GM23248 (cell line): ENCODE measurements at regions not wholly inside any gene's neighbourhood (a gene's known extent, or its start where the extent isn't known, plus 50 kb on each side); places are given as distances from the start of the nearest gene placed in this dataset.

ENCODE experiments used
- DNase-seq: peaks from one replicate; pipeline ENCODE4 v3.0.0-alpha.2; 2015
- H2AFZ ChIP-seq: fragments of 200-600 bp; sonication (generic); 2 replicates; pipeline ENCODE4 v1.6.1; 2016; ENCODE audit warnings: antibody characterized with exemption
- H3F3A ChIP-seq: fragments of 200-600 bp; sonication (generic); 2 replicates; pipeline ENCODE4 v1.6.1; 2016; ENCODE audit warnings: mild to moderate bottlenecking, antibody characterized with exemption, mixed run types; ENCODE audit not compliant: insufficient read depth
- H3K27ac ChIP-seq: fragments of 200-600 bp; sonication (generic); 2 replicates; pipeline ENCODE4 v1.5.1; 2016; ENCODE audit warnings: mild to moderate bottlenecking
- H3K27me3 ChIP-seq: fragments of 200-600 bp; sonication (generic); replicated peaks from 2 replicates; pipeline ENCODE4 v1.6.1; 2016; ENCODE audit warnings: mild to moderate bottlenecking; ENCODE audit not compliant: insufficient read depth
- H3K36me3 ChIP-seq: fragments of 200-600 bp; sonication (generic); 2 replicates; pipeline ENCODE4 v1.6.1; 2016; ENCODE audit warnings: low read depth, mild to moderate bottlenecking
- H3K4me1 ChIP-seq: fragments of 200-600 bp; sonication (generic); 2 replicates; pipeline ENCODE4 v1.6.1; 2016; ENCODE audit warnings: mild to moderate bottlenecking; ENCODE audit not compliant: insufficient read depth
- H3K4me2 ChIP-seq: fragments of 200-600 bp; sonication (generic); one replicate; pipeline ENCODE4 v1.6.1; 2016; ENCODE audit warnings: mild to moderate bottlenecking; ENCODE audit not compliant: unreplicated experiment
- H3K4me3 ChIP-seq: fragments of 200-600 bp; sonication (generic); 2 replicates; pipeline ENCODE4 v1.5.1; 2016; ENCODE audit warnings: mild to moderate bottlenecking
- H3K79me2 ChIP-seq: fragments of 200-600 bp; sonication (generic); 2 replicates; pipeline ENCODE4 v1.6.1; 2016; ENCODE audit warnings: mild to moderate bottlenecking; ENCODE audit not compliant: insufficient read depth
- H3K9ac ChIP-seq: fragments of 200-600 bp; sonication (generic); 2 replicates; pipeline ENCODE4 v1.6.1; 2016; ENCODE audit warnings: mild to moderate bottlenecking
- H3K9me2 ChIP-seq: fragments of 200-600 bp; sonication (generic); 2 replicates; pipeline ENCODE4 v1.6.1; 2016; ENCODE audit warnings: mixed run types, mild to moderate bottlenecking, moderate library complexity; ENCODE audit not compliant: insufficient read depth
- H3K9me3 ChIP-seq: fragments of 200-600 bp; sonication (generic); one replicate; pipeline ENCODE4 v1.6.1; 2017; ENCODE audit warnings: low read depth
- H4K20me1 ChIP-seq: fragments of 200-600 bp; sonication (generic); 2 replicates; pipeline ENCODE4 v1.6.0; 2016; ENCODE audit not compliant: insufficient read depth
- EZH2 ChIP-seq: fragments of 200-600 bp; sonication (generic); IDR thresholded peaks from 2 replicates; pipeline ENCODE4 v1.6.1; 2018; ENCODE audit warnings: antibody characterized with exemption, mild to moderate bottlenecking; ENCODE audit not compliant: insufficient read depth, poor library complexity, severe bottlenecking
- EZH2phosphoT487 ChIP-seq: fragments of 200-600 bp; sonication (generic); IDR thresholded peaks from 2 replicates; pipeline ENCODE4 v1.6.1; 2018; ENCODE audit warnings: antibody characterized with exemption, moderate library complexity, mild to moderate bottlenecking, low read depth; ENCODE audit not compliant: insufficient read depth
- WGBS, 2 experiments: methylation state at CpG; one replicate each; pipeline ENCODE4 v1.1.6; 2015 to 2017; ENCODE audit warnings: low lambda C conversion rate in 2 of 2, low coverage in 1 of 2; ENCODE audit errors: missing lambda C conversion rate in 2 of 2; 5-methylcytosine and 5-hydroxymethylcytosine counted together
- in situ Hi-C: fragments of 300-500 bp; cut with MboI; formaldehyde crosslinking; loops from 2 replicates; pipeline ENCODE4 v1.15.0; 2020

- Histone ChIP-seq H3K4me2 (no peak overlapping the region), H3K27me3 (no peaks in the 10 kb centered on the region), H4K20me1 (no peaks in the 10 kb centered on the region), H3F3A (no peaks in the 10 kb centered on the region), H3K9ac (no peak overlapping the region), H3K9me2 (no peaks in the 10 kb centered on the region), H3K4me1 (no peaks in the 10 kb centered on the region), H3K27ac (no peak overlapping the region), H3K36me3 (no peaks in the 10 kb centered on the region), H3K79me2 (no peaks in the 10 kb centered on the region), H2AFZ (no peak overlapping the region), H3K9me3 (no peaks in the 10 kb centered on the region), H3K4me3 (no peak overlapping the region)
- TF ChIP-seq EZH2phosphoT487 = no peak
- TF ChIP-seq EZH2 = no peak
- in situ Hi-C loops = no loop called here
- no peak for DNase-seq
- 52 to 79% methylated on average over 1 of the region's 1 CpG for WGBS, 2 experiments
These were observed 102.9 kb upstream of the PAX6 start for GRCh38 chr11:31913985-31914384.

- no peak overlapping the region for H3K4me3 ChIP-seq
- TF ChIP-seq EZH2 (no peak), EZH2phosphoT487 (no peak)
- H3K4me2 ChIP-seq = no peak overlapping the region
- H3K27ac ChIP-seq = no peak overlapping the region
- no peak overlapping the region for H3K9ac ChIP-seq
- WGBS, 2 experiments = 9 to 20% methylated on average over 1 of the region's 1 CpG
- DNase-seq = no peak
- H3F3A ChIP-seq = no peaks in the 10 kb centered on the region
- H3K36me3 ChIP-seq = no peaks in the 10 kb centered on the region
- H3K4me1 ChIP-seq = no peaks in the 10 kb centered on the region
- no peaks in the 10 kb centered on the region for H3K9me3 ChIP-seq
- H3K9me2 ChIP-seq = no peaks in the 10 kb centered on the region
- no peak overlapping the region for H2AFZ ChIP-seq
- in situ Hi-C loops = no loop called here
- H3K27me3 ChIP-seq = no peaks in the 10 kb centered on the region
- H4K20me1 ChIP-seq = no peaks in the 10 kb centered on the region
- H3K79me2 ChIP-seq = no peaks in the 10 kb centered on the region
These were observed 101.7 kb upstream of the PAX6 start for GRCh38 chr11:31912808-31913207.

- no peaks in the 10 kb centered on the region for H3K79me2 ChIP-seq
- H3K4me2 ChIP-seq = no peak overlapping the region
- WGBS, 2 experiments = 27 to 40% methylated on average over 1 of the region's 1 CpG
- H3K9me2 ChIP-seq = no peaks in the 10 kb centered on the region
- no peak overlapping the region for H3K4me3 ChIP-seq
- no peaks in the 10 kb centered on the region for H4K20me1 ChIP-seq
- no peak for TF ChIP-seq EZH2phosphoT487
- no peak for TF ChIP-seq EZH2
- no peak overlapping the region for H3K27ac ChIP-seq
- no peaks in the 10 kb centered on the region for H3F3A ChIP-seq
- H3K36me3 ChIP-seq = no peaks in the 10 kb centered on the region
- H3K27me3 ChIP-seq = no peaks in the 10 kb centered on the region
- no peak for DNase-seq
- H3K9ac ChIP-seq = no peak overlapping the region
- H3K9me3 ChIP-seq = no peaks in the 10 kb centered on the region
- no peaks in the 10 kb centered on the region for H3K4me1 ChIP-seq
- no peak overlapping the region for H2AFZ ChIP-seq
- in situ Hi-C loops = no loop called here
These were observed 99.9 kb upstream of the PAX6 start for GRCh38 chr11:31910950-31911576.

GRCh38 chr11:31903225-31904074, 92.3 kb upstream of the PAX6 start:
- Histone ChIP-seq H4K20me1 (no peaks in the 10 kb centered on the region), H3K27ac (no peak overlapping the region), H3K9ac (no peak overlapping the region), H3K4me1 (no peaks in the 10 kb centered on the region), H3K9me3 (no peaks in the 10 kb centered on the region), H2AFZ (no peak overlapping the region), H3K4me2 (no peak overlapping the region), H3K36me3 (no peaks in the 10 kb centered on the region), H3K79me2 (no peaks in the 10 kb centered on the region), H3K27me3 (no peaks in the 10 kb centered on the region), H3K9me2 (no peaks in the 10 kb centered on the region), H3K4me3 (no peak overlapping the region), H3F3A (no peaks in the 10 kb centered on the region)
- in situ Hi-C loops = no loop called here
- no peak for DNase-seq
- TF ChIP-seq EZH2phosphoT487 (no peak), EZH2 (no peak)
- WGBS, 2 experiments = 10 to 12% methylated on average over 14 of the region's 14 CpGs
